Panc1 (cell line): ENCODE measurements at regions not wholly inside any gene's neighbourhood (a gene's known extent, or its start where the extent isn't known, plus 50 kb on each side); places are given as distances from the start of the nearest gene placed in this dataset.

Experiments
- ATAC-seq: fragments of 200-7000 bp; cut with Tn5 transposase; 2 replicates; pipeline ENCODE4 v1.9.1; 2020; ENCODE audit warnings: mild to moderate bottlenecking, moderate library complexity
- BruUV-seq: library from RNA; stranded (reverse); fragments of 400-500 nt; replicated peaks from 2 replicates; lab custom pipeline; 2021; lab: Mats Ljungman, UMichigan
- CTCF ChIA-PET: fragments of 300-600 bp; sonication (Branson Sonifier 250); formaldehyde crosslinking; loops from one replicate; lab custom pipeline; 2022; ENCODE audit warnings: antibody characterized with exemption; lab: Charles Lee
- POLR2A ChIA-PET: fragments of 300-600 bp; sonication (Branson Sonifier 250); formaldehyde crosslinking; loops from one replicate; lab custom pipeline; 2022; ENCODE audit warnings: antibody characterized with exemption; lab: Charles Lee
- DNase-seq: peaks from one replicate; pipeline ENCODE4 v3.0.0-alpha.2; 2010; ENCODE audit warnings: low read depth, low spot score
- H3K27ac ChIP-seq: 2 replicates; pipeline ENCODE4 v1.5.1; 2011; ENCODE audit warnings: mild to moderate bottlenecking, low read length, inconsistent platforms
- H3K27me3 ChIP-seq: fragments of 200-500 bp; sonication (Bioruptor generic); 2 replicates; pipeline ENCODE4 v1.6.0; 2014; ENCODE audit warnings: low read length, inconsistent platforms; ENCODE audit not compliant: control insufficient read depth, insufficient read depth
- H3K36me3 ChIP-seq: fragments of 200-500 bp; sonication (Bioruptor generic); 2 replicates; pipeline ENCODE4 v1.5.1; 2014; ENCODE audit warnings: inconsistent platforms, mild to moderate bottlenecking, low read length, moderate library complexity; ENCODE audit not compliant: control insufficient read depth, insufficient read depth
- H3K4me1 ChIP-seq: 2 replicates; pipeline ENCODE4 v1.5.1; 2011; ENCODE audit warnings: inconsistent platforms, mild to moderate bottlenecking, low read length, moderate library complexity; ENCODE audit not compliant: control insufficient read depth, insufficient read depth
- H3K4me3 ChIP-seq, 2 experiments: 2 replicates each; pipeline ENCODE4 v1.5.1; 2011 to 2012; ENCODE audit warnings: low read depth in 2 of 2, low read length in 2 of 2, mild to moderate bottlenecking in 2 of 2, inconsistent platforms in 1 of 2, moderate library complexity in 1 of 2
- H3K9me3 ChIP-seq: fragments of 200-500 bp; sonication (Bioruptor generic); 2 replicates; pipeline ENCODE4 v1.5.1; 2014; ENCODE audit warnings: low read depth, mild to moderate bottlenecking, inconsistent platforms, low read length, moderate library complexity; ENCODE audit not compliant: control insufficient read depth, insufficient read depth
- POLR2AphosphoS5 ChIP-seq: IDR thresholded peaks from 2 replicates; pipeline ENCODE4 v1.6.1; 2012; ENCODE audit warnings: mild to moderate bottlenecking, low read depth, low read length, moderate library complexity
- SIN3A ChIP-seq: IDR thresholded peaks from 2 replicates; pipeline ENCODE4 v1.6.1; 2012; ENCODE audit warnings: low read depth, mild to moderate bottlenecking, low read length, moderate library complexity, borderline replicate concordance; ENCODE audit not compliant: insufficient read depth
- TCF7L2 ChIP-seq: IDR thresholded peaks from 2 replicates; pipeline ENCODE4 v1.6.1; 2011; ENCODE audit warnings: mild to moderate bottlenecking, low read depth, low read length, inconsistent platforms
- in situ Hi-C: cut with HindIII; loops from 2 replicates; pipeline ENCODE4 v1.10.0; 2016; ENCODE audit warnings: low sequenced_read_pairs, low pct_unique_long_range_greater_than_20kb
- intact Hi-C: fragments of 100-400 bp; cut with micrococcal nuclease; formaldehyde crosslinking; loops from one replicate; pipeline ENCODE4 v1.10.0; 2022; ENCODE audit not compliant: unreplicated experiment
- TF ChIP-seq, protein P1 (sequence below): fragments of 450-650 bp; IDR thresholded peaks from 2 replicates; pipeline ENCODE4 v1.5.1; 2017; ENCODE audit warnings: mild to moderate bottlenecking
- TF ChIP-seq, protein P2 (sequence below), 2 experiments: IDR thresholded peaks; 2 replicates each; pipeline ENCODE4 v1.6.1; 2011 to 2012; ENCODE audit warnings: low read depth in 2 of 2, control low read depth in 1 of 2, low read length in 1 of 2, mild to moderate bottlenecking in 1 of 2, moderate library complexity in 1 of 2; ENCODE audit not compliant: insufficient read depth in 1 of 2

DNA sequence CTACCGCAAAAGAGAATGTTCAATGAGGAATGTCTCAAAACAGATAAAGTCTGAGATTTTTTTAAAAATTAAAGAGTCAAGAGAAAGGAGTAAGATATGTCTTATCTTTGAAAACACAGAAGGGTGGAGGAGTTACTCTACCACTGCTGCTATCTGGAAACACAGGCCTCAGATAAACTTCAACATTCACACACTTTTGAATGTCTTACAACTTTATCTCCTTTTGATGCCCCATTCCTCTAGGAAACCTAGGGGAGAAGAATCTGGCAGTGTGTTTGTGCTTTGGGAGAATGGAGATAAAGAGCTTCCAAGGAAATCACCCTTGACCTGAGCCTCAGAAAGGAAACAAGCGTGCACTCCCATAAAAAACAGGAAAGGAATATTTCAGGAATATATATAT is 468.2 kb downstream of the PLOD2 start:
- no TSS peak for BruUV-seq
- ChIA-PET POLR2A (no interaction called here), CTCF (no interaction called here)
- in situ Hi-C loops (no loop called here), intact Hi-C loops (no loop called here)
- Histone ChIP-seq H3K27ac (no peak overlapping the region), H3K27me3 (no peaks in the 10 kb centered on the region), H3K4me3 (no peak overlapping the region), H3K36me3 (no peaks in the 10 kb centered on the region; the same call in 1 of the 2 replicates), H3K4me1 (no peaks in the 10 kb centered on the region), H3K9me3 (no peaks in the 10 kb centered on the region)
- TF ChIP-seq, protein P1, sequence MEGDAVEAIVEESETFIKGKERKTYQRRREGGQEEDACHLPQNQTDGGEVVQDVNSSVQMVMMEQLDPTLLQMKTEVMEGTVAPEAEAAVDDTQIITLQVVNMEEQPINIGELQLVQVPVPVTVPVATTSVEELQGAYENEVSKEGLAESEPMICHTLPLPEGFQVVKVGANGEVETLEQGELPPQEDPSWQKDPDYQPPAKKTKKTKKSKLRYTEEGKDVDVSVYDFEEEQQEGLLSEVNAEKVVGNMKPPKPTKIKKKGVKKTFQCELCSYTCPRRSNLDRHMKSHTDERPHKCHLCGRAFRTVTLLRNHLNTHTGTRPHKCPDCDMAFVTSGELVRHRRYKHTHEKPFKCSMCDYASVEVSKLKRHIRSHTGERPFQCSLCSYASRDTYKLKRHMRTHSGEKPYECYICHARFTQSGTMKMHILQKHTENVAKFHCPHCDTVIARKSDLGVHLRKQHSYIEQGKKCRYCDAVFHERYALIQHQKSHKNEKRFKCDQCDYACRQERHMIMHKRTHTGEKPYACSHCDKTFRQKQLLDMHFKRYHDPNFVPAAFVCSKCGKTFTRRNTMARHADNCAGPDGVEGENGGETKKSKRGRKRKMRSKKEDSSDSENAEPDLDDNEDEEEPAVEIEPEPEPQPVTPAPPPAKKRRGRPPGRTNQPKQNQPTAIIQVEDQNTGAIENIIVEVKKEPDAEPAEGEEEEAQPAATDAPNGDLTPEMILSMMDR: no peak
- TF ChIP-seq, protein P2, sequence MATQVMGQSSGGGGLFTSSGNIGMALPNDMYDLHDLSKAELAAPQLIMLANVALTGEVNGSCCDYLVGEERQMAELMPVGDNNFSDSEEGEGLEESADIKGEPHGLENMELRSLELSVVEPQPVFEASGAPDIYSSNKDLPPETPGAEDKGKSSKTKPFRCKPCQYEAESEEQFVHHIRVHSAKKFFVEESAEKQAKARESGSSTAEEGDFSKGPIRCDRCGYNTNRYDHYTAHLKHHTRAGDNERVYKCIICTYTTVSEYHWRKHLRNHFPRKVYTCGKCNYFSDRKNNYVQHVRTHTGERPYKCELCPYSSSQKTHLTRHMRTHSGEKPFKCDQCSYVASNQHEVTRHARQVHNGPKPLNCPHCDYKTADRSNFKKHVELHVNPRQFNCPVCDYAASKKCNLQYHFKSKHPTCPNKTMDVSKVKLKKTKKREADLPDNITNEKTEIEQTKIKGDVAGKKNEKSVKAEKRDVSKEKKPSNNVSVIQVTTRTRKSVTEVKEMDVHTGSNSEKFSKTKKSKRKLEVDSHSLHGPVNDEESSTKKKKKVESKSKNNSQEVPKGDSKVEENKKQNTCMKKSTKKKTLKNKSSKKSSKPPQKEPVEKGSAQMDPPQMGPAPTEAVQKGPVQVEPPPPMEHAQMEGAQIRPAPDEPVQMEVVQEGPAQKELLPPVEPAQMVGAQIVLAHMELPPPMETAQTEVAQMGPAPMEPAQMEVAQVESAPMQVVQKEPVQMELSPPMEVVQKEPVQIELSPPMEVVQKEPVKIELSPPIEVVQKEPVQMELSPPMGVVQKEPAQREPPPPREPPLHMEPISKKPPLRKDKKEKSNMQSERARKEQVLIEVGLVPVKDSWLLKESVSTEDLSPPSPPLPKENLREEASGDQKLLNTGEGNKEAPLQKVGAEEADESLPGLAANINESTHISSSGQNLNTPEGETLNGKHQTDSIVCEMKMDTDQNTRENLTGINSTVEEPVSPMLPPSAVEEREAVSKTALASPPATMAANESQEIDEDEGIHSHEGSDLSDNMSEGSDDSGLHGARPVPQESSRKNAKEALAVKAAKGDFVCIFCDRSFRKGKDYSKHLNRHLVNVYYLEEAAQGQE (IDR thresholded peaks at IDR 0.05; ENCODE audit: insufficient read depth in 1 of 2, low read depth in 2 of 2, low read length in 1 of 2): no peak
- TF ChIP-seq POLR2AphosphoS5: no peak
- no peak for TF ChIP-seq SIN3A
- TF ChIP-seq TCF7L2: no peak
- DNase-seq (no peak), ATAC-seq (no peak)

DNA sequence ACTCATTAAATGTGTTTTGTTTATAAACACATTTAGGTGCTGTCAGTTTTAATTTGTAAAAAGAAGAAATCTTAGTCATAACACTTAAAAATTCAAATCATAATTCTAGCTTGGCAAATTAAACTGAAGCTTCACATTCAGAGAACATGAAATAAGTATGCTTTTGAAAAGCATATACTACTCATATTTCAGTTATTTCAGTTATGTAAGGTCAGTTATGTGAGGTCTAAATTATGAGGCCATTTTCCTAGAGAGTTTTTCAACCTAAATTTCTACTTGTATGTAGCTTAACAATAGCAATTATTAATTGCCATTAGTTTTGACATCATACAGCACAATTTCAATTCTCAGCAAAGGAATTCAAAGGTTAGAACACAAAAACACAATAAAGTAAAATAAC is 465.0 kb downstream of the PLOD2 start:
- DNase-seq: no peak
- BruUV-seq: no TSS peak
- ChIA-PET POLR2A (no interaction called here), CTCF (no interaction called here)
- Histone ChIP-seq H3K4me1 (no peaks in the 10 kb centered on the region), H3K36me3 (no peaks in the 10 kb centered on the region; the same call in 1 of the 2 replicates), H3K4me3 (no peak overlapping the region), H3K27me3 (no peaks in the 10 kb centered on the region), H3K9me3 (no peaks in the 10 kb centered on the region), H3K27ac (no peak overlapping the region)
- intact Hi-C loops: loop anchor here (5.0 kb wide), 1 partner anchor 159 kb away; no protein-coding TSS in a partner anchor
- in situ Hi-C loops: no loop called here
- ATAC-seq: no peak
- TF ChIP-seq, protein P2 (IDR thresholded peaks at IDR 0.05; ENCODE audit: insufficient read depth in 1 of 2, low read depth in 2 of 2, low read length in 1 of 2): no peak
- TF ChIP-seq, protein P1: no peak
- no peak for TF ChIP-seq POLR2AphosphoS5
- no peak for TF ChIP-seq TCF7L2
- TF ChIP-seq SIN3A: no peak
